ENCODE measurements at regions not wholly inside any gene's neighbourhood (a gene's known extent, or its start where the extent isn't known, plus 50 kb on each side); places are given as distances from the start of the nearest gene placed in this dataset.
"Not testable (repeated sequence)": the region's sequence is repeated elsewhere in the genome, so short reads cannot be mapped to it uniquely, and the experiment has no call there.

DNA sequence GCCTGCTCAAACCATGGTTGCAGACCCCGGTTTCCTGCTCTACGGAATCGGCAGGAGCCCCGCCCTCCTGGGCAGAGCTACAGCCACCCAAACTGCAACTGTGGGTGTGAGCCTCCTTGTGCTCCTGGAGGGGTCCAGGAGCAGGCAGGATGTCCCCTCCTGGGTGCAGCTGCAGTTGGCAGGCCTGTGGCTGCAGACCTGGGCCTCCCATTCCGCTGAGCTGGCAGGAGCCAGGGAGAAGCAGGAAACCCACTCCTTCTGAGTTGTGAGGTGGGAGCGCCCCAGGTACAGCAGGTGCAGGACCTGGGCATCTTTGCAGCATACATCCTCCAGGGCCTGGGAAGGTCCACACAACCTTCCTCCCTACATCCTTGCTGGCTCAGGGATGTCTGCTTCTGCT, 578.7 kb upstream of the USP24 start:
- DNase-seq, result no peak
- TF ChIP-seq GATA1 (IDR thresholded peaks at IDR 0.05; ENCODE audit: low read depth, low read length), result no peak
- TF ChIP-seq POLR2A (IDR thresholded peaks at IDR 0.05; ENCODE audit: low read length), result no peak

DNA sequence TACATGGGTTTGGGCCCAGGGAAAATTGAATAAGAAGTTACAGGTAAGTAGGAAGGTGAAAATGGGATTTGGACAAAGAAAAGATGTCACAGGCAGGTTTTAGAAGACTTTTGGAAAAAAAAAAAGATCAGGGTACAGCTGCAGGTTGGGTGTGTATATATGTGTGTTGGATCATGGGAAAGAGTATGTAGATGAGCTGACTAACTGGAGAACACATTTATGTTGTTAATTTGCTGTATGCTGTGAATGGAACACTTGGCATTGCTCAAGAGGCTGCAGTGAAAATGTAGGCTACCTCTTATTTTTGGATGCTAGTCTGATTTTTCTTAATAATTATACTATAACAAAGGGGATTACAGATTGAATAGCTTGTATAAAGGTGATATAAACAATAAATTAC, 577.7 kb upstream of the USP24 start:
- no peak for DNase-seq
- no peak for TF ChIP-seq POLR2A (IDR thresholded peaks at IDR 0.05; ENCODE audit: low read length)

DNA sequence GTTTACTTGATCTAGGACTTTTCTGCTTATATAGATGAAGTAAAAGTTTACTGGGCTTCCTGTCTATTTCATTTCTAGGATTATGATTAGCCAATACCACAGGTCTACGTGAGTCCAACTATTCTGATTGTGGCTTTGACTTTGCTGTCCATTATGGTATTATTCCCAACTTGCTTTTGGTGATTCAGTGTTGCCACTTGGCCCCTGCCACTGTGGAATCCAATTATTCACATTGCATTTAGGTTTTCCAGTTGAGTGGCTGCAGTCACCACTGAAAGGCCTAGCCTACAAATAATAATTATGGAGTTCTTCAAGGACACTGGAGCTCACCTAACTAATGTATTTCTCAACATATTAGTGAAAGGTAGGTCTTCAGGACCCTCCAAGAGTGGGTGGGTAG, 574.3 kb upstream of the USP24 start:
- no peak for TF ChIP-seq POLR2A (IDR thresholded peaks at IDR 0.05; ENCODE audit: low read length)
- no peak for TF ChIP-seq GATA1 (IDR thresholded peaks at IDR 0.05; ENCODE audit: low read depth, low read length)
- no peak for DNase-seq

DNA sequence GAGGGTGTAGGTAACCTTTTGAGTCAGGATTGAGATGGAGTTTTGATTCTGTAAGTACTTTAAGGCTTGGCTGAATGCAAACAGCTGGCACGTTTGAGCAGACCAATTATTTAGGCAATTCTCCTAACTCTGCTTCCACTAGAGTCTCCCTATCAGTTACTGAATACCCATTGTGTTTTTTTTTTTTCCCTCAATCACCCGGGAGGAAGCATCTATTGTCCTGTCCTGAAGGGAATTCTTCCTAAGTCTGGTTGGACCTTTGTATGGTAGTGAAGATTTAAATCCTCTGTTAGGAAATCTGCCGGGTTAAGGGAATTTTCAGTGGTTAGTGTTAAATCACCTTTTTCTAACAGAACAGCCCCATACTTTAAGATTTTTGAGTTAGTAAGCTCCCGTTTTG, 571.2 kb upstream of the USP24 start:
- TF ChIP-seq GATA1 (IDR thresholded peaks at IDR 0.05; ENCODE audit: low read depth, low read length) (no peak), POLR2A (IDR thresholded peaks at IDR 0.05; ENCODE audit: low read length) (no peak)
- no peak for DNase-seq

DNA sequence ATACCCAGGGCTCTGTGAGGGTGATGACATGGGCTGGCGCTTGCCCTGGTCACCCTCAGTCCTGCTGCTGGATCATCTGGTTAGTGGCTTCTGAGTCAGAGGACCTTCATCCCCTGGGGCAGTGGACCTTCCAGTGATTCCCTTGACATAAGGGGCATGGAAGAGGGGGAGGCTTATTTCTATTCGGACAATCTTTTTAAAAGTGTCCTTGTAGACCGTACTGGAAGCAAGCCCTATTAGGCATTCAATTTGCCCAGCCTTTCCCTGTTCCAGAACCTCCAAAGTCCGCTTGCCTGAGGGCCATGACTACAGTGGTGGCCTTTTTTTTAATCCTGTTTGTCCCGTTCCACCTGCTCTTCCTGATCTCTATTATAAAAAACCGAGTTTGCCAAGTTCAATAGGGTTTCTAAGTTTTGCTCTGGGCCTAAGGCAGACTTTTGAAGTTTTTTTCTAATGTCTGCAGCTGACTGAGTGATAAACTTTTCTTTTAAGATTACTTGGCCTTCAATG, 569.8 kb upstream of the USP24 start:
- DNase-seq, result not testable (repeated sequence)

DNA sequence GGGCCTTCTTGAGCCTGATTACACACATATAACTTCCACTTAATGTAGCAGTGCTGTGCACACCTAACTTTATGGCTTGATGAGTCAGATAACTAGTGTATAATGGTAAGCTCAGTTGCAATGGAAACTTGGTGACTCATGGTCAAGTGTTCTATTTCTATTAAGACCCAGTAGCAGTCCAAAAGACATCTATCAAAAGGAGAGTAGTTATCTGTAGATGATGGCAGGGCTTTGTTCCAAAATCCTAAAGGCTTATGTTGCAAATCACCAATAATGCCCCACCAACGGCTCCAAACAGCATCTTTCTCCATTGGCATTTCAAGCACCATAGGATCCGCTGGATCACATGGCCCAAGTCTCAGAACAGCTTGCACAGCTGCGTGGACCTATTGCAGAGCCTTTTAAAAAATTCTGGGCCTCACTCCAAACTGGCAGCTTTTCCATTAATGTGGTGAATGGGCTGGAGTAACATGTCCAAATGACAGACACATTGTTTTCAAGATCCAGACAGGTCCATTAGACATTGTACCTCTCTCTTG, 566.8 kb upstream of the USP24 start:
- TF ChIP-seq GATA1 (IDR thresholded peaks at IDR 0.05; ENCODE audit: low read depth, low read length) (no peak), POLR2A (IDR thresholded peaks at IDR 0.05; ENCODE audit: low read length) (no peak)
- DNase-seq, result no peak

DNA sequence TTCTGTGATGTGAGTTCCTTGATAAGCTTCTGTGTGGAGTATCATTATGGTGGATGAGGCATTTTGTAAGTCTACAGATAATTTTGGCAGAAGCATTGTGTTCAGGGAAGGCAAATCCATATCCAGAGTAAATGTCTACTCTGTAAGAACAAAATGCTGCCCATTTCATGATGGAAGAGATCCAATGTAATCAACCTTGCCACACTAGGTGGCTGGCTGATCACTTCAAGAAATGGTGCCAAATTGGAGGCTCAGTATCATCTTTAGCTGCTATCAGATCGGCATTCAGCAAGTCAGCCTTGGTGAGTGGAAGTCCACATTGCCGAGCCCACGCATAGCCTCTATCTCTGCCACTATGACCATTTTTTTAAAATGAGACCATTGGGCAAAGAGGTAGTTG, 565.8 kb upstream of the USP24 start:
- no peak for DNase-seq
- TF ChIP-seq POLR2A (IDR thresholded peaks at IDR 0.05; ENCODE audit: low read length), result no peak
- no peak for TF ChIP-seq GATA1 (IDR thresholded peaks at IDR 0.05; ENCODE audit: low read depth, low read length)

DNA sequence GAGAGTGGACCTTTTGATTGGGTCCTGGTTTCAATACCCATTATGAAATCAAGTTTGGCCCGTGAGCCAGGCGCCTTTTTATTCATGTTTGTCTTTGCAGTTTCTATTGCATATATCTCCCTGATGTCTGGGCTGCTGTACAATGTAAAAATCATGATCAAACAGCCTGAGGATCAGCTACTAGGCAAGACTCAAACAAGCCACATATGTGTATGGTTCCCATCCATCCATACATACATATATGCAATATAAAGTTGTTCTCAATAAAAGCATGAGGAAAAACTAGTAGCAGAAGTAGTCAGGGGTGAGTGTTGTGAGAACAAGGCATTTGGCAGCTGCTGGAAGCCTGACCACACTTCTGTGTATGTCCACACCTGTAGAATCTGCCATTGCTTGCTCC, 562.4 kb upstream of the USP24 start:
- DNase-seq, result no peak
- TF ChIP-seq POLR2A (IDR thresholded peaks at IDR 0.05; ENCODE audit: low read length), result no peak

DNA sequence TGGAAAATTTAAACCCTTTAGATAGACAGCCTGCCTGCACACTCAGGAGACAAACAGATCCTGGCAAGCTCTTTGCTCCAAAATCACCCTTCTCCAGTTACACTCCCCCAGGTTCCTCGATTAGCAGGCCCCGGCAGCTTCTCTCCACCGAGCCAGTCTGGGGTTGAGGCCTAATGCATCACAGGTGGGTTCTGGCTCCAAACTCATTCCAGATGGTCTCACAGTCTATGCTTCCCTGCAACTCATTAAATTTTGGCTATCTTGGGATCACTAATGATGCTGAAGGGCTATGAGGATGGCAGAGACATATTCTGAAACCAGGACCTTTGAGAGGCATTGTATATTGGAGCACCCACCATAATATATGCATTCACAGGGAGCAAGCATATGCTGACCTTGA, 559.8 kb upstream of the USP24 start:
- no peak for TF ChIP-seq GATA1 (IDR thresholded peaks at IDR 0.05; ENCODE audit: low read depth, low read length)
- no peak for DNase-seq

DNA sequence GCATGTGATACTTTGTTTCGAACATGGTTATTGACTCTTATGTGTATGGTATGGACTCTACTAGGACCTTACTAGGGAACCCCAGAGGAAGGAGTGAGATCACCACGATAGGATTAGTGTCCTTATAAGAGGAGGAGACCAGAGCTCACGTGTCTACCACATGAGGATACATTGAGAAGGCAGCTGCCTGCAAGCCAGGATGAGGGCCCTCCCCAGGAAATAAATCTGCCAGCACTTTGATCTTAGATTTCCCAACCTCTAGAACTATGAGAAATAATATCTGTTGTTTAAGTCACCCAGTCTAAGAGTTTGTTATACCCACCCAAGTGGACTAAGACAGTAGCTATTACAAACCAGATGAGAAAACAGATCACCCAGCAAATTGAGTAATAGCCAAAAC, 559.3 kb upstream of the USP24 start:
- no peak for TF ChIP-seq POLR2A (IDR thresholded peaks at IDR 0.05; ENCODE audit: low read length)
- no peak for TF ChIP-seq GATA1 (IDR thresholded peaks at IDR 0.05; ENCODE audit: low read depth, low read length)
- DNase-seq, result no peak

DNA sequence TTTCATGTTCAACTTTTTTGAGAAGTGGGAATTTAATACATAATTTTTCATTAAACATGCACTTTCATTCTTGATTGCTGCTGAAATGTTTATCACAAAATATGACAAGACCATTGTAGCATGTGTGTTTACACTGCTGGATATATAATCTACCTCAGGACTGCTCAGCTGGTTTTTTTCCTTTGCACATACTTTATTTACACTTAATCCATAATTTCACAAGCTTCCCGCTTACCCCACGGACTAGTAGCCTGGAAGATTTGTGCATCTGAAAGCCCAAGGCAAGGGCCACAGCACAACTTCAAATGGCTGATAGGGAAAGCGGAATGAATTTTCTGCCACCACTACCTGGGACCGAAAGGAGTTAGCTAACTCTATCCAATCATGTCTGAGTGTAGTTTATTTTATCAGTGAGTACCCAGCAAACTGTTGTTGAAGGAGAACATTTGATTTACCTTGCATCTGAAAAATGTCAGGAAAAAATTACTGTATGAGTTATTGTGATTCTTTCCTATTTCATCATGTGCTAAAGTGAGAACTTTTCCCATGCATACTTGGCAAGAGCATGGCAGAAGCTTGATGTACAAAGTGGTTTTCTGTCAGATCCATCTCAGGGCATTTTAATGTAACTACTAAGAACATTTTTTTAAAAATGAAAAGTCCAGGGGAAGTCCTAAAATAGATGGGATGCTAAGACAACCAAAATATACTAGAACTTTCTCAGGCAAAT, 558.2 kb upstream of the USP24 start:
- TF ChIP-seq POLR2A (IDR thresholded peaks at IDR 0.05; ENCODE audit: low read length), result no peak
- no peak for TF ChIP-seq GATA1 (IDR thresholded peaks at IDR 0.05; ENCODE audit: low read depth, low read length)
- no peak for DNase-seq

DNA sequence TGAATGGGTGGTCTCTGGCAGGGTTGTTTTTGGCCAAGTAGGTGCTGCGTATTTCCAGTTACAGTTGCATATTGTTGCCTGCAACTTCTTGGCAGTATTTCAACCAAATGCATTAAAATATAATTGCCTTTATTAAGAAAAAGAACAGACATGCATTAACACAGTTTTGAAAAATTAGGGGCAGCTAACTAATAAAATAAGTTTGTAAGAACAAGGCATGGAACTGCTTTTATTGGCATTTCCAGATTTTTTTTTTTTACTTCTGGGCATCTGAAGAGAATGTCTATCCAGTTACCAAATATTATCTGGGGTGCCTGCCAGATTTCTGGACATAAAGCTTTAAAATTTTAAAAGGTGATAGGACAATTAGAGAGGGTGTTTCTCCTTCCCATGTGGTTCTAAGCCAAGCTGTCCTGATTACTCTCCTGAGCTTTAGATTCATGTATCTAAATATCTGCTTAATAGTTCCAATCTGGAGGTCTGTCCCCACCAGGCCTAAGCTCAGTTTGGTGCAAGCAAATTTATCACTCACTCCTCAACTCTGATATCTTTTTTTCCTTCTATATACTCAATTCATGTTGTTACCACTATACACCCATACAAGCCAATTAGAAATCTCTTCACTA, 553.3 kb upstream of the USP24 start:
- no peak for DNase-seq
- no peak for TF ChIP-seq GATA1 (IDR thresholded peaks at IDR 0.05; ENCODE audit: low read depth, low read length)
- no peak for TF ChIP-seq POLR2A (IDR thresholded peaks at IDR 0.05; ENCODE audit: low read length)

DNA sequence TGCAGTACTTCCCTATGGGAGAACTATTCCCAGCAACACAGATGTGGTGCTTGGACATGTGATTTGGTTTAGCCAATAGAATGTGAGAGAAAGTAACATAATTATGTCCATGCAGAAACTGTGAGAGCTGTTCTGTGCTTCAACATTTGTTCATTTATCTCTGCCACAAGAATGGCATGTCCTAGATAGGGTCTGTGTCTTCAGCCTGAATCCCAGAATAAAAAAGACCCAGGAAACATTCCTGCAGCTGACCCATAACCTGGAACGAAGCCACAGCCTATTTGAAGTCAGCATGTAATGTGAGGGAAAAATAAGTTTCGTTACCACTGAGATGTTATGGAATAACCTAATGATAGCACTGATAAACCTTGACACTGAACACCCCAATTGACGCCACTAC, 552.0 kb upstream of the USP24 start:
- no peak for DNase-seq
- TF ChIP-seq GATA1 (IDR thresholded peaks at IDR 0.05; ENCODE audit: low read depth, low read length) (no peak), POLR2A (IDR thresholded peaks at IDR 0.05; ENCODE audit: low read length) (no peak)

DNA sequence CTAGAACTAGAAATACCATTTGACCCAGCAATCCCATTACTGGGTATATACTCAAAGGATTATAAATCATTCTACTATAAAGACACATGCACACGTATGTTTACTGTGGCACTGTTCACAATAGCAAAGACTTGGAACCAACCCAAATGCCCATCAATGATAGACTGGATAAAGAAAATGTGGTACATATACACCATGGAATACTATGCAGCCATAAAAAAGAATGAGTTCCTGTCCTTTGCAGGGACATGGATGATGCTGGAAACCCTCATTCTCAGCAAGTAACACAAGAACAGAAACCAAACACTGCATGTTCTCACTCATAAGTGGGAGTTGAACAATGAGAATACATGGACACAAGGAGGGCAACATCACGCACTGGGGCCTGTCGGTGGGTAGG, 550.3 kb upstream of the USP24 start:
- DNase-seq, result not testable (repeated sequence)

DNA sequence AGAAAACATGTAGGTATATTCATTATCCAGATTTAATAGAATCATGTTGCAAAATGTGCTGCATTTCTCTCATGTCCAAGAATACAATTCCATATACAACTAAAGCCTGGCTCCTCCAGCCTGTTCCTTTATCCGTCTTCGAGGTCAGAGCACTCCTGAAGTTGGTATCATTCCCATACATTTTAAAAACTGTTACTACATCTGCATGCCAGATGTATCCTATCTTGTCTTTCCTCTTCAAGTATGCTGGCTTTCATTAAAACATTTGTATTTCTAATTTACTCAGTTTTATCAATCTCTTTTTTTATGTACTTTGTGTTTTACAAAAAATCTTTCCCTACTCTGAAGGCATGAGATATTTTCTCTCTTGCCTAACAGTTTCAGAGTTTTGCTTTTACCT, 536.6 kb upstream of the USP24 start:
- TF ChIP-seq POLR2A (IDR thresholded peaks at IDR 0.05; ENCODE audit: low read length), result no peak
- TF ChIP-seq GATA1 (IDR thresholded peaks at IDR 0.05; ENCODE audit: low read depth, low read length), result no peak
- no peak for DNase-seq

All from erythroblast (primary cell).